AG10803 (cell line): ENCODE measurements at regions not wholly inside any gene's neighbourhood (a gene's known extent, or its start where the extent isn't known, plus 50 kb on each side); places are given as distances from the start of the nearest gene placed in this dataset.

Experiments used
- DNase-seq: peaks from one replicate; pipeline ENCODE4 v3.0.0; 2010; ENCODE audit warnings: low read depth
- H3K4me3 ChIP-seq: 2 replicates; pipeline ENCODE4 v1.5.1; 2011; ENCODE audit warnings: mild to moderate bottlenecking, low read length, control low read depth
- TF ChIP-seq, protein P1 (sequence below): conservative IDR thresholded peaks from 2 replicates; pipeline ENCODE4 v1.5.1; 2011; ENCODE audit warnings: mild to moderate bottlenecking, low read length, control low read depth, inconsistent platforms

DNA sequence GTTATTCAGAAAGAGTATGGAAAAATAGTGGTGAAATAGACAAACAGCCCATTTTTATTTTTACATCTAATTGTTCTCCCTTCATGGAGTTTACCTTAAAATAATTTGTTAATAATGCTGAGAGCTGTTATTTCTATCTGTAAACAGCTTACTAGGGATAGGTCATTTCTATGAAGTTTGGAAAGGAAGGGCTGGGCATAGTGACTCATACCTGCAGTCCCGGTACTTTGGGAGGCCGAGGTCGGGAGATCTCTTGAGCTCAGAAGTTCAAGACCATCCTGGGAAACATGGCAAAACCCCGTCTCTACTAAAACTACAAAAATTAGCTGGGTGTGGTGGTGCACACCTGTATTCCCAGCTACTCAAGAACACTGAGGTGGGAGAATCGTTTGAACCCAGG, 624.3 kb upstream of the LMCD1 start:
- DNase-seq: no peak
- no peak overlapping the region for H3K4me3 ChIP-seq
- TF ChIP-seq, protein P1, sequence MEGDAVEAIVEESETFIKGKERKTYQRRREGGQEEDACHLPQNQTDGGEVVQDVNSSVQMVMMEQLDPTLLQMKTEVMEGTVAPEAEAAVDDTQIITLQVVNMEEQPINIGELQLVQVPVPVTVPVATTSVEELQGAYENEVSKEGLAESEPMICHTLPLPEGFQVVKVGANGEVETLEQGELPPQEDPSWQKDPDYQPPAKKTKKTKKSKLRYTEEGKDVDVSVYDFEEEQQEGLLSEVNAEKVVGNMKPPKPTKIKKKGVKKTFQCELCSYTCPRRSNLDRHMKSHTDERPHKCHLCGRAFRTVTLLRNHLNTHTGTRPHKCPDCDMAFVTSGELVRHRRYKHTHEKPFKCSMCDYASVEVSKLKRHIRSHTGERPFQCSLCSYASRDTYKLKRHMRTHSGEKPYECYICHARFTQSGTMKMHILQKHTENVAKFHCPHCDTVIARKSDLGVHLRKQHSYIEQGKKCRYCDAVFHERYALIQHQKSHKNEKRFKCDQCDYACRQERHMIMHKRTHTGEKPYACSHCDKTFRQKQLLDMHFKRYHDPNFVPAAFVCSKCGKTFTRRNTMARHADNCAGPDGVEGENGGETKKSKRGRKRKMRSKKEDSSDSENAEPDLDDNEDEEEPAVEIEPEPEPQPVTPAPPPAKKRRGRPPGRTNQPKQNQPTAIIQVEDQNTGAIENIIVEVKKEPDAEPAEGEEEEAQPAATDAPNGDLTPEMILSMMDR: no peak

DNA sequence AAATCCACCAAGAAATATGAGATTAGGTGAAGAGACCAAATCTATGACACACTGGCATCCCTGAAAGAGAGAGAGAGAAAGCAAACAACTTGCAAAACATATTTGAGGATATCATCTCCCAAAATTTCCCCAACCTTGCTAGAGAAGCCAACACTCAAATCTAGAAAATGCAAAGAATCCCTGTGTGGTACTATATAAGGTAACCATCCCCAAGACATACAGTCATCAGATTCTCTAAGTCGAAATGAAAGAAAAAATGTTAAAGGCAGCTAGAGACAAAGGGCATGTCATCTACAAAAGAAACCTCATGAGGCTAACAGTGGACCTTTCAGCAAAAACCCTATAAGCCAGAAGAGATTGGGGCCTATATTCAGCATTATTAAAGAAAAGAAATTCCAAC, 622.1 kb upstream of the LMCD1 start:
- no peak for DNase-seq
- TF ChIP-seq, protein P1: no peak
- H3K4me3 ChIP-seq: no peak overlapping the region

DNA sequence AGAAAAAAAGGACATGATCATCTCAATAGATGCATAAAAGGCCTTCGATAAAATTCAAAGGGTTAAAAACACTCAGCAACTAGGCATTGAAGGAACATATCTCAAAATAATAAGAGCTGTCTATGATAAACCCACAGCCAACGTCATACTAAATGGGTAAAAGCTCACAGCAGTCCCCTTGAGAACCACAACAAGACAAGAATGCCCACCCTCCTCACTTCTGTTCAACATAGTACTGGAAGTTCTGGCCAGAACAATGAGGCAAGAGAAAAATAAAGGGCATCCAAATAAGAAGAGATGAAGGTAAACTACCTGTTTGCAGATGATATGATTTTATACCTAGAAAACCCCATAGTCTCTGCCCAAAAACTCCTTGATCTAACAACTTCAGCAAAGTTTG, 619.7 kb upstream of the LMCD1 start:
- TF ChIP-seq, protein P1: no peak
- DNase-seq: no peak

DNA sequence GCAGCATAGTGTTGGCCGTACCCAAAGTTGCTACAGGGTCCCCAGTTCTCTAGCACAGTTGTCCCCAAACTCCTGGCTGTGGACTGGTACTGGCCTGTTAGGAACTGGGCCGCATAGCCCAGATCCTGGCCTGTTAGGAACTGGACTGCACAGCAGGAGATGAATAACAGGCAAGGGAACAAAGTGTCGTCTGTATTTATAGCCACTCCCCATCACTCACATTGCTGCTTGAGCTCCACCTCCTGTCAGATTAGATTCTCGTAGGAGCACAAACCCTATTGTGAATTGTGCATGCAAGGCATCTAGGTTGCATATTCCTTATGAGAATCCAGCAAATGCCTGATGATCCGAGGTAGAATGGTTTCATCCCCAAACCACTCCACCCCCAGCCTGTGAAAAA, 604.0 kb upstream of the LMCD1 start:
- no peak for DNase-seq
- TF ChIP-seq, protein P1: no peak
- no peak overlapping the region for H3K4me3 ChIP-seq

More for the DNA sequence above, 619.7 kb upstream of the LMCD1 start:
- no peak overlapping the region for H3K4me3 ChIP-seq

DNA sequence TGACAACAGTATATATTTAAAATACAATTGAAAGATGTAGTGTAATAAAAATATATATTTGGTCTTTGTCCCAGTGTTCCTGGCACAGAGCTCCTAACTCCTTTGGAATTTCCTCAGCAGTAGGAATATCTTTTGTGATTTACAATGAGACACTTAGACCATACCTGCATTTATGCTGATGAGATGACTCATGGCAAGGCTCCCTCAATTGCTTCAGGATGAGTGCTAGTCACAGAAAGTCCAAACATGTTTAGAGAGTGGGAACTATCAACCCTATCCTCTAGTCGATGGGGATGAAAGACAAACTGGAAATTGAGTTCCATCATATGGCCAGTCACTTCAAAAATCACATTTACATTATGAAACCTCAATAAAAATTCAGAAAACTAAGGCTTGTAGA, 588.3 kb upstream of the LMCD1 start:
- DNase-seq: no peak
- TF ChIP-seq, protein P1: no peak
- H3K4me3 ChIP-seq: no peak overlapping the region

DNA sequence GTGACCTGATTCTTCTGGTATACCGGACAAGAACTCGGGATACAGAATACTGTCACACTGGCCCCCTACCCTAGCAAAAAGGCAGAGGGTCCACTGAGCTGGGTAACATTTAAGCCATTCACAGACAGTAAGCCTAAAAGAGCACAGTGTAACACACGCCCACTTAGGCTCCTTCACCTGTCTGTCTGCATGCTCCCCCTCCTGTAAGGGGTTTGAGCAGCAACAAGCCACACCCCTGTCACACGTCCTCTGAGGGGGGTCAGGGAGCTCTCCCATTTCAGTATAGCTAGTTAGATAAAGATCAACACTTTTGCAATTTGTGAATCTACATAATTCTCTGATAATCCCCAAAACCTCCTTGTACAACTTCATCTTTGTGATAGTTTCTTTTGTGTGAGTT, 586.3 kb upstream of the LMCD1 start:
- DNase-seq: no peak
- no peak overlapping the region for H3K4me3 ChIP-seq
- TF ChIP-seq, protein P1: no peak

DNA sequence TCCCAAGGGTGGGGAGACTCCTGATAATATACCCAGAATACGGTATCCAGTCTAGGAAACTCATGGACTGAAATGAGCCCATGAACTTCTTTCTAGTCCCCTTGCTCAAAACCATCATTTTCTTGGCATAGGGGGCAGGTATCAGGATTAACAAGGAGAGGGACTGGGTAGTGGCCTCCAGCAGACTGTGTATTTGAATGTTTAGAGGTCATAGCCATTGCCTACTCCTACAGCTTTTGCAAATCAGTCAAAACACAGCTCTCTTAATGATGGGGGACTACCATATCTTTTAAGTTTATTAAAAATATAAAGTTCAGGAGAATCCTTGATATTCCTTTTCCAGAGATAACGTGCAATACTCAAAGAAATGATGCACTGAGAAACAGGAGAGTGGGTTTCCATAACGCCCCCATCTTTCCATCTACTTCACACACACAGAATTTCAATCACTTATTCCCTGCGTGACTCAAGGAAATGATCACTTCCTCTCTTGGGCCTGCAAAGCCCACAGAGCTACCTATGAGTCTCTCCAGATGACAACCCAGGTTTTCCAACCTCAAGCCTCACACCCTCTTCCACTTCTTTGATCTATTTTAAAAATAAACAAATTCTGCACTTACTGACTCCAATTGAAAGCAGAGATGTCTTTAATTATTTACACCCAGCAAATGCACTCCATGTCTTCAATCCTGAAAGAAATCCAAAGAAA, 584.0 kb upstream of the LMCD1 start:
- TF ChIP-seq, protein P1: no peak
- no peak overlapping the region for H3K4me3 ChIP-seq
- DNase-seq: no peak
